C4-2B (cell line): ENCODE measurements at regions not wholly inside any gene's neighbourhood (a gene's known extent, or its start where the extent isn't known, plus 50 kb on each side); places are given as distances from the start of the nearest gene placed in this dataset.

Source experiments
- H3K27ac ChIP-seq: fragments of 450-650 bp; 2 replicates; pipeline ENCODE4 v1.5.1; 2017
- CTCF ChIP-seq: fragments of 450-650 bp; conservative IDR thresholded peaks from 2 replicates; pipeline ENCODE4 v1.5.1; 2017; ENCODE audit warnings: mild to moderate bottlenecking
- ZFX ChIP-seq: fragments of 450-650 bp; IDR thresholded peaks from 2 replicates; pipeline ENCODE4 v1.6.1; 2017

GRCh38 chr6:11367638-11368199, 135.3 kb upstream of the NEDD9 start:
- TF ChIP-seq CTCF (no peak), ZFX (no peak)
- H3K27ac ChIP-seq = no peak overlapping the region

- TF ChIP-seq CTCF (no peak), ZFX (no peak)
- no peak overlapping the region for H3K27ac ChIP-seq
Observed at GRCh38 chr6:11366934-11367637, 134.6 kb upstream of the NEDD9 start.

GRCh38 chr6:11366183-11366933, 133.9 kb upstream of the NEDD9 start:
- TF ChIP-seq CTCF (no peak), ZFX (no peak)
- no peak overlapping the region for H3K27ac ChIP-seq

GRCh38 chr6:11364971-11365397, 132.5 kb upstream of the NEDD9 start:
- no peak overlapping the region for H3K27ac ChIP-seq
- no peak for TF ChIP-seq CTCF
- no peak for TF ChIP-seq ZFX

GRCh38 chr6:11363881-11364576, 131.6 kb upstream of the NEDD9 start:
- TF ChIP-seq CTCF (no peak), ZFX (no peak)
- no peak overlapping the region for H3K27ac ChIP-seq

- no peak overlapping the region for H3K27ac ChIP-seq
- TF ChIP-seq ZFX (no peak), CTCF (no peak)
Observed at GRCh38 chr6:11362564-11362963, 130.1 kb upstream of the NEDD9 start.
